GM08714 (cell line): ENCODE measurements at regions not wholly inside any gene's neighbourhood (a gene's known extent, or its start where the extent isn't known, plus 50 kb on each side); places are given as distances from the start of the nearest gene placed in this dataset.

Source experiments
- H3K4me3 ChIP-seq: fragments of 200-500 bp; sonication (Bioruptor generic); 2 replicates; pipeline ENCODE4 v1.5.1; 2014; ENCODE audit warnings: mild to moderate bottlenecking, low read length, inconsistent platforms
- ZNF274 ChIP-seq: IDR thresholded peaks from 2 replicates; pipeline ENCODE4 v1.6.1; 2012; ENCODE audit warnings: mild to moderate bottlenecking, low read depth, low read length

DNA sequence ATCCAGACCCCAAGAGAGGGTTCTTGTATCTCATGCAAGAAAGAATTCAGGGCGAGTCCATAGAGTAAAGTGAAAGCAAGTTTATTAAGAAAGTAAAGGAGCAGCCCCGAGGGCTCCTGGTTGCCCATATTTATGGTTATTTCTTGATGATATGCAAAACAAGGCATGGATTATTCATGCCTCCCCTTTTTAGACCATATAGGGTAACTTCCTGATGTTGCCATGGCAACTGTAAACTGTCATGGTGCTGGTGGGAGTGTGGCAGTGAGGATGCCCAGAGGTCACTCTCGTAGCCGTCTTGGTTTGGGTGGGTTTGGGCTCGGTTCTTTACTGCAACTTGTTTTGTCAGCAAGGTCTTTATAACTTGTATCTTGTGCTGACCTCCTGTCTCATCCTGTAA, 750.2 kb upstream of the FANCL start:
- no peak overlapping the region for H3K4me3 ChIP-seq
- TF ChIP-seq ZNF274 = no peak

DNA sequence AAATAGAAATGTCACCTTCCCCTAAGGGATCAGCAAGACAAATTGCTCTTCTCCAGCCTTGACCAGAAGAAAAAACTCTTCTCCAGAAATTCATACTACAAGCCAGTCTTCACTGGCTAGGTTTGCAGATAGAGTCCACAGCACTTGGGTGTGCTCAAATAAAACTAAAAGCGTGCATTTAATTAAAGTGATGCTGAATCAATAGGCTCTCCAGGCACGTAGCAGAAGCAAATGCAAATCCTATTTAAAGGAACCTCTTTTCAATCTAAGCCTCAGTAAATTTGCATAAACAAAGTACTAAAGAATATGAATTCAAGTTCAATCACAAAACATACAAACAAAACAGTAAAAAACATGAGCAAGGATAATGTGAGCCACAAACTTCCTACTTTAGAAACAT, 744.4 kb upstream of the FANCL start:
- no peak for TF ChIP-seq ZNF274
- H3K4me3 ChIP-seq = no peak overlapping the region

GRCh38 chr2:58984731-58985130, 743.6 kb upstream of the FANCL start:
- TF ChIP-seq ZNF274 = no peak
- no peak overlapping the region for H3K4me3 ChIP-seq

DNA sequence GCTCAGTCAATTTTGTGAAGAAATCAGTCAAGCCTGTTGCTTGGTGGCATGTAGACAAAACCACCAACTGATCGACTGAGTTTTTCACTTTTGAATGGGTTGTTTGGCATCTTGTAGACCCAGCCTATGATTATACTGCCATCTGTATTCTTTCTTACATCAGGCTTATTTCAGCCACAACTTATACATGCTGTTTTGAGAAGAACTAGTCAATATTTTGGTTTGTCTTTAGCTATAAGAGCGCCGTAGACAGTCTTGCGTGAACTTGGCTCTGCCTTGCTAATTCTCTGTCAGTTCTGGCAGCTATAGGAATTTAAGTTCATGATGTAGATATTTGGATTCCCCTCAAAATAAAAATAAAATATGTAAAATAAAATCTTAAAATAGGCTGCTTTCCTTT, 742.0 kb upstream of the FANCL start:
- no peak for TF ChIP-seq ZNF274
- no peak overlapping the region for H3K4me3 ChIP-seq

DNA sequence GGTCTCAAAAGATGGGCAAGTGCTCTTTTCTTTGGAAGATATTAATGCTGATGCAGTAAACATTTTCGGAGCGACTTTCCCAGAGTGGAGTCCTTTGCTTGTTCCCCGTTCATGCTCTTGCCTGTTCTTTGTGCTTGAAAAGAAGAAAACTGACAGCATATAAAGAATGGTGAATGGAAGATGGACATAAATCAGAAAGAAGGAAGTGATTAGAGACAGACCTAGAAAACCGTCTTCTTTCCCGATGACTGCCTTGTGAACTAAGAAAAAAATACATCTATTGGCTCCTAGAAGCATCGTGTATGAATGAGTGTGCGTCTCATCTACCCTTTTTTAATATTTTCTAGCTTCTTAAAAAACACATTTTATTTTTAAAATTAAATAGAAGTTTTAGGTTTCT, 740.1 kb upstream of the FANCL start:
- no peak for TF ChIP-seq ZNF274

GRCh38 chr2:58976375-58977071, 735.4 kb upstream of the FANCL start:
- TF ChIP-seq ZNF274 = no peak

More for the DNA sequence above, 740.1 kb upstream of the FANCL start:
- H3K4me3 ChIP-seq = no peak overlapping the region

DNA sequence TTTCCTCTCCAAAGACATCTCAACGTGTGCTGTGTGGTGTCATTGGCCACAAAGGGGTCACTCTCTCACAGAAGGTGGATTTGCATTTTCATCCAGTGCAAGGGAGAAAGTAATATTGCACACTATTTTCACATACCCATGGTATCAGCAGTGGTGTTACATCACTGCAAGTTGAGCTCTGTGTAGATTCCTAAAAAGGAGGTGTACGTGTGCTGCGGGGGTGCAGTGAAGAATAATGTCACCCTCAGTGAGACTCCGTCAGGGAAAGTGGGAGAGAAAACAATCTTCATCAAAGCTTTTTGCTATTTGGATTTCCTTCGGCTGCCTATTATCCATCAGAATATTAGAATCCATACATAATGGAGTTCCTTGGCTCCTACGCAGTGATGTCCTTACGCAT, 733.8 kb upstream of the FANCL start:
- TF ChIP-seq ZNF274 = no peak
- H3K4me3 ChIP-seq = no peak overlapping the region

More at GRCh38 chr2:58976375-58977071, 735.4 kb upstream of the FANCL start:
- no peak overlapping the region for H3K4me3 ChIP-seq

DNA sequence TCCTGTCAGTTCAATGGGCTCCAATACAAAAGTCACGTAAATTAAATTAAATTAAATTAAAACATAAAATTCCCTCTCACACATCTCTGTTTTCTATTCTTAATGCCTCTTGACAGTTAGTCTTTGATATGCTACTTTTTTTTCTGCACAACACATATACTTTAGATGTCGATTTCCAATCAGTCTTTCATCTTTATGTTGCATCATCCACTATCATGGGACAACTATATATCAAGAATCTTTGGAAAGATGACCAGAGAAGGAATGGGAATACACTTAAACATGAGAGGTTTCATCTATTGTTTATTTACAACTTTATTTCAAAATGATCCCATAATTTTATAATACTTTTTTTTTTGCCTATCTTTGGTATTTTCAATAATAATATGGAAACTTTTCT, 733.3 kb upstream of the FANCL start:
- H3K4me3 ChIP-seq = no peak overlapping the region
- TF ChIP-seq ZNF274 = no peak

- TF ChIP-seq ZNF274 = no peak
- no peak overlapping the region for H3K4me3 ChIP-seq
Observed at GRCh38 chr2:58973811-58974281, 732.7 kb upstream of the FANCL start.

- TF ChIP-seq ZNF274 = no peak
Observed at GRCh38 chr2:58972737-58973136, 731.6 kb upstream of the FANCL start.

DNA sequence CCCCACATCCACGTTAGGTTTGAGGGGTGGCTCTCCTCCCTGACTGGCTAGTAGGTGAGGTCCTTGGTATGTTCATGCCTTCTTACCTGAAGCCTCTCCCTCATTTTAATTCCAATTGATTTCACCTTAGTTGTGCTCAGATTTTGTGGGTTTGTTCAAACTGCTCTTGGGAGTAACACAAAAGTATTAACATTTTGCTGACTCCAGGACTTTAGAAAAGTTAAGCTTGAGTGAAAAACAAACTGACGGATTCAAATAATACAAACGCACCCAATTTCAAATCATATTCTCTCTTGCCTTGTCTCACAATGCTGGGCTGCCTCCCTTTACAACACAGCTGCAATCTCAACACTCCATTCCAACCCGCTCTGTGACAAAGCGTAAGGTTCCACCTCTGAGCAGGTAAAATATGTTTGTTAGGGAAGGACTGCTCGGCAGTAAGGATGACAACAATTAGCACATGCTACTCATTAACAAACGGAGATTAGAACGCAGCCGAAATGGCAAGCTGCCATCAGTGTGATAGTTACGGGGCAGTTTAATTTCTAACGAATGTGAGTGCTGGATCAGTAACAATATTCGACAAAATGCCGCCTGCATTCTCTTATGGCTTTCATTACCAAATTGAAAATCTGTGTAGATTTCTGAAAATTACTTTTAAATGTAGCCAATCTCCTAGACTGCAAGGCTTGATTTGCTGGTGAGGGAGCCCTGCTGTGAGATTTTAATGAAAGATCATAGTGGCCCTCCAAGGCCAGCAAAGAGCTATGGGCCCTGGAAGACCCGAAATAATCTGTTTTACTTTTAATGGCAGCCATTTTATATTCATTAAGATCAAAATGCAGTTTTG, 730.6 kb upstream of the FANCL start:
- TF ChIP-seq ZNF274 = no peak
- H3K4me3 ChIP-seq = no peak overlapping the region

More at GRCh38 chr2:58972737-58973136, 731.6 kb upstream of the FANCL start:
- H3K4me3 ChIP-seq = no peak overlapping the region

GRCh38 chr2:58970365-58970764, 729.2 kb upstream of the FANCL start:
- no peak for TF ChIP-seq ZNF274
- no peak overlapping the region for H3K4me3 ChIP-seq

DNA sequence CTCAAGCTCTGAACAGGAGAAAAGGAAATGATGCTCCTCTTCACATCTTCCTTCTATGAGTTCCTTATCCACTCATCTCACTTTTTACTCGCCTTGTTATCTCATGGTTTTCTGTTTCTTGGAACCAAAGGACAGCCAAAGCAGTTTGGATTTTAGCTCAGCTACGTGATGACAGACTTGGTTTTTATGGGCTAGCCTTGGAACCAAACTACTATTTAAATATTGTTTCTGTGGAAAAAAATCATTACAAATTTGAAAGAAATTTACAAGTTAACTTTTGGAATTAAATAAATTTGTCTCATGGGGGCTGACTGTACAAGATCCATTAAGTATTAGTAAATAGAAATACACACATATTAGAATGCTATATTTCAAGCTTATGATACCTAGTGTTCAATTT, 727.8 kb upstream of the FANCL start:
- no peak overlapping the region for H3K4me3 ChIP-seq
- no peak for TF ChIP-seq ZNF274

DNA sequence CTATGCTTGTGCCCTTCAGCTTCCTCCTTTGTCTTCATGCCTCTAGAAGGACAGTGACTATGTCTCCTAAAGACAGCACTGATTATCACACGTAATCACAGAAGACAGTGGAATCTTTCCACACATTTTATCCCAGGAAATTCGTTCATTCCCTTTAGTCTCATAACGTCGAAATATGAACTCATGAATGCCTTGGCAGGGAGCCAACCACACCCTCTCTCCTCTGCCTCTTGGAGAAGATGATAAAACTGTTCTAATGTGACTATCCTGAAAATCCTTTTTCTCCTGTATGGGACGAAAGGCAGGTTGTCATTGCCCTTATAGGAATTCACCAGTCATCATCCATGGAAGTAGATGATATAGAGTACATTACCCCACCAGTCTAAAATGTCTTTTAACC, 726.6 kb upstream of the FANCL start:
- H3K4me3 ChIP-seq = no peak overlapping the region
- no peak for TF ChIP-seq ZNF274

DNA sequence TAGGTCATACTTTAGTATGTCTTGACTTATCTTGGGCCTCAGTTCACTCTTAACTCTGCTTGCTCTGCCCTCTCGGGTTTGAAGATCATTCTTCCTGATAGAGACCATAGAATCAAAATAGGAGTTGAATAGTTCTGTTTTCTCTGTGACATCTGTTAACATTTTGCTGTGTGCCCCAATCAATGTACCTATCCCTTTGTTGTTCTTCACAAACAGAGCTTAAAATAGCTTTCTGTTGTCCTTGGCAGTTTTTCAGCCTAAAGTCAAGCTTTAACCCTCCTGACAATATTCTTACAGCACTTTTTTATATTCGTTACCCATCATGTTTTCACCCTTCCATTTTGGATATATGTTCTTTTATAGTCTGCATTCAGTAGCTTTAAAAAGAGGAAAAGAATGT, 724.5 kb upstream of the FANCL start:
- H3K4me3 ChIP-seq = no peak overlapping the region
- TF ChIP-seq ZNF274 = no peak

DNA sequence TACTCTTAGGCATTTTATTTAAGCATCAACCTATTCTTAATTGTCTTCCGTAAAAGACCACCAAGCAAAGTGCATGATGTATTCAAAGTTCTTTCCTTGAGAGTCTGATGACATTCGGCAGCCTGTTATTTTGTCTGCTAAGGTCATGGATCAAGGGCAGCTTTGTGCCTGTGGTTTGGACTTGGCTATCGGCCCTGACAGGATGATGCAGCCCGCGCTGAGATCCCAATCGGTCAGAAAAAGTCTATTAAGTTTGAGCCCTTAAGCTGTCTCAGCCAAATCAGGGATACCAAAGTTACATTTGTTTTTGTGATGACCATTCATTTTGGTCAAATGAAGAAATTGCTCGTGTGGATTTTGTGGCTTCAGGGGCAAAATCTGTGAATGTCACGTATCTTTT, 718.9 kb upstream of the FANCL start:
- no peak overlapping the region for H3K4me3 ChIP-seq
- no peak for TF ChIP-seq ZNF274
